OCI-LY3 (cell line): ENCODE measurements at regions not wholly inside any gene's neighbourhood (a gene's known extent, or its start where the extent isn't known, plus 50 kb on each side); places are given as distances from the start of the nearest gene placed in this dataset.

ENCODE experiments used
- H2AFZ ChIP-seq: fragments of 200-600, 300-600 bp; shearing (Covaris generic); 2 replicates; pipeline ENCODE4 v1.6.0; 2014; ENCODE audit warnings: antibody characterized with exemption, low read depth, low read length
- H3K27ac ChIP-seq: fragments of 200-600, 300-600 bp; sonication (generic); 2 replicates; pipeline ENCODE4 v1.5.1; 2014; ENCODE audit warnings: mild to moderate bottlenecking, low read length, moderate library complexity, mixed read lengths
- H3K27me3 ChIP-seq: fragments of 200-600, 300-600 bp; sonication (generic); 2 replicates; pipeline ENCODE4 v1.6.1; 2014; ENCODE audit warnings: low read depth, low read length, mixed read lengths
- H3K36me3 ChIP-seq: fragments of 200-600, 300-600 bp; sonication (generic); replicated peaks from 2 replicates; pipeline ENCODE3; 2014; ENCODE audit warnings: low read depth, low read length, mixed read lengths
- H3K4me1 ChIP-seq: fragments of 300-600, 200-600 bp; sonication (generic); 2 replicates; pipeline ENCODE4 v1.6.1; 2014; ENCODE audit warnings: low read length, mixed read lengths
- H3K4me2 ChIP-seq: fragments of 200-600, 300-600 bp; sonication (generic); 2 replicates; pipeline ENCODE4 v1.6.1; 2014; ENCODE audit warnings: low read length, mixed read lengths
- H3K4me3 ChIP-seq: fragments of 300-600, 200-600 bp; sonication (generic); 2 replicates; pipeline ENCODE4 v1.5.1; 2014; ENCODE audit warnings: antibody characterized with exemption, mild to moderate bottlenecking, low read length, moderate library complexity
- H3K79me2 ChIP-seq: fragments of 300-600, 200-600 bp; shearing (Covaris generic); 2 replicates; pipeline ENCODE4 v1.6.1; 2014; ENCODE audit warnings: mild to moderate bottlenecking, low read length, mixed read lengths
- H3K9ac ChIP-seq: fragments of 300-600, 200-600 bp; shearing (Covaris generic); 2 replicates; pipeline ENCODE4 v1.6.0; 2014; ENCODE audit warnings: mild to moderate bottlenecking, low read length, moderate library complexity
- H3K9me3 ChIP-seq: fragments of 200-600, 300-600 bp; shearing (Covaris generic); 2 replicates; pipeline ENCODE4 v1.6.1; 2014; ENCODE audit warnings: low read length, mixed read lengths; ENCODE audit not compliant: insufficient read depth
- H4K20me1 ChIP-seq: fragments of 200-600, 300-600 bp; sonication (generic); 2 replicates; pipeline ENCODE4 v1.6.1; 2016; ENCODE audit warnings: low read length, mixed read lengths; ENCODE audit not compliant: insufficient read depth
- CTCF ChIP-seq: fragments of 200-600, 300-600 bp; sonication (generic); IDR thresholded peaks from 2 replicates; pipeline ENCODE4 v1.5.1; 2014; ENCODE audit warnings: antibody characterized with exemption, low read length, low read depth
- EZH2phosphoT487 ChIP-seq: fragments of 200-600 bp; shearing (Covaris generic); IDR thresholded peaks from 2 replicates; pipeline ENCODE4 v1.6.1; 2018; ENCODE audit warnings: antibody characterized with exemption, mixed run types, low read depth

DNA sequence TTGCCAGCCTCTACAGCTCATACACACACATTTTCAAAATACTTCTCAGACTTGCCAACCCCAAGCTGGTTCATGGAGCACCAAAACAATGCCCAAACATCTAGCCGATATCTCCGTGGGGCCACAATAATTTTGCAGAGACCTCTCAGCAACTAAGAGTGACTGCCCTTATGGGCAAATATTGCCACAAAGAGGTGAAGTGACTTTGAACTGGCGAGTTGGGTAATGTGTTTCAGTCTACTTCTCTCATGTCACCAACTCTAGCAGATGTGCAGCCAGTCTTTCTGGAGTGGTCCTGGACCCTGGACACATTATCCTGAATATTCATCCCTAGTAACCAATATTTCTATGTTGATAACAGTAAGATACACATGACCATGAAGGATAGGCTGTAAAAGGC is 290.3 kb downstream of the EMP1 start:
- no peak overlapping the region for H3K9ac ChIP-seq
- H3K36me3 ChIP-seq, result no peaks in the 10 kb centered on the region
- no peak overlapping the region for H3K4me2 ChIP-seq
- TF ChIP-seq EZH2phosphoT487 (no peak), CTCF (no peak)
- H3K27ac ChIP-seq, result no peak overlapping the region
- H3K9me3 ChIP-seq, result no peaks in the 10 kb centered on the region
- no peaks in the 10 kb centered on the region for H3K4me1 ChIP-seq
- H4K20me1 ChIP-seq, result no peaks in the 10 kb centered on the region
- no peaks in the 10 kb centered on the region for H3K79me2 ChIP-seq
- no peak overlapping the region for H2AFZ ChIP-seq
- H3K4me3 ChIP-seq, result no peak overlapping the region
- H3K27me3 ChIP-seq, result peaks cover 28% of the 10 kb centered on the region

GRCh38 chr12:13478650-13479181 is 282.2 kb downstream of the EMP1 start:
- Histone ChIP-seq H2AFZ (no peak overlapping the region), H3K9me3 (no peaks in the 10 kb centered on the region), H3K9ac (no peak overlapping the region), H4K20me1 (no peaks in the 10 kb centered on the region), H3K27me3 (peaks cover 70% of the 10 kb centered on the region), H3K27ac (no peak overlapping the region), H3K4me1 (peaks cover 10% of the 10 kb centered on the region), H3K4me2 (no peak overlapping the region), H3K4me3 (no peak overlapping the region), H3K36me3 (no peaks in the 10 kb centered on the region), H3K79me2 (no peaks in the 10 kb centered on the region)
- TF ChIP-seq EZH2phosphoT487, result no peak
- no peak for TF ChIP-seq CTCF

GRCh38 chr12:13474381-13474780 is 277.9 kb downstream of the EMP1 start:
- Histone ChIP-seq H3K27ac (no peak overlapping the region), H3K4me3 (no peak overlapping the region), H3K4me2 (no peak overlapping the region; the same call in 1 of the 2 replicates), H4K20me1 (no peaks in the 10 kb centered on the region; the same call in 1 of the 2 replicates), H3K9me3 (no peaks in the 10 kb centered on the region), H3K79me2 (no peaks in the 10 kb centered on the region), H3K4me1 (peaks cover 29% of the 10 kb centered on the region), H2AFZ (no peak overlapping the region), H3K27me3 (peaks cover 75% of the 10 kb centered on the region), H3K9ac (no peak overlapping the region), H3K36me3 (no peaks in the 10 kb centered on the region)
- TF ChIP-seq CTCF (no peak), EZH2phosphoT487 (no peak)

GRCh38 chr12:13472690-13473089 is 276.2 kb downstream of the EMP1 start:
- no peaks in the 10 kb centered on the region; the same call in 1 of the 2 replicates for H4K20me1 ChIP-seq
- no peak for TF ChIP-seq EZH2phosphoT487
- no peak for TF ChIP-seq CTCF
- H3K9me3 ChIP-seq, result no peaks in the 10 kb centered on the region
- no peak overlapping the region for H2AFZ ChIP-seq
- no peaks in the 10 kb centered on the region for H3K36me3 ChIP-seq
- no peaks in the 10 kb centered on the region for H3K79me2 ChIP-seq
- H3K27me3 ChIP-seq, result peaks cover 75% of the 10 kb centered on the region
- no peak overlapping the region for H3K9ac ChIP-seq
- peaks cover 29% of the 10 kb centered on the region for H3K4me1 ChIP-seq
- peak overlapping the region; percentile 29; the same call in 1 of the 2 replicates for H3K27ac ChIP-seq
- H3K4me3 ChIP-seq, result peak overlapping the region; percentile 45
- peak overlapping the region; percentile 73 for H3K4me2 ChIP-seq
